Right lobe of liver (tissue), 4 donors: ENCODE measurements at regions not wholly inside any gene's neighbourhood (a gene's known extent, or its start where the extent isn't known, plus 50 kb on each side); places are given as distances from the start of the nearest gene placed in this dataset.

Experiments
- CTCF ChIP-seq, 4 donors: fragments of 200-600 bp in 3 of 4; fragments of 450-650 bp in 1 of 4; IDR thresholded peaks; one replicate each; pipeline versions ENCODE4 v1.5.1 to v1.8.0; 2016 to 2022; ENCODE audit warnings: antibody characterized with exemption in 4 of 4, mild to moderate bottlenecking in 2 of 4
- POLR2A ChIP-seq: fragments of 450-650 bp; IDR thresholded peaks from one replicate; pipeline ENCODE4 v1.6.1; 2017; ENCODE audit warnings: antibody characterized with exemption, mild to moderate bottlenecking
- donor health status: DM: no; HTN: no; CAD: no.
- donor health status: DM: no; HTN: no; CAD: no.
- donor health status: DM: no; HTN: yes; CAD: no.

- TF ChIP-seq CTCF (IDR thresholded peaks at IDR 0.05) (no peak), POLR2A (no peak)
Observed at GRCh38 chrX:149060921-149061320, 444.2 kb downstream of the IDS start.
